ENCODE measurements at regions not wholly inside any gene's neighbourhood (a gene's known extent, or its start where the extent isn't known, plus 50 kb on each side); places are given as distances from the start of the nearest gene placed in this dataset.
"Not testable (repeated sequence)": the region's sequence is repeated elsewhere in the genome, so short reads cannot be mapped to it uniquely, and the experiment has no call there.

DNA sequence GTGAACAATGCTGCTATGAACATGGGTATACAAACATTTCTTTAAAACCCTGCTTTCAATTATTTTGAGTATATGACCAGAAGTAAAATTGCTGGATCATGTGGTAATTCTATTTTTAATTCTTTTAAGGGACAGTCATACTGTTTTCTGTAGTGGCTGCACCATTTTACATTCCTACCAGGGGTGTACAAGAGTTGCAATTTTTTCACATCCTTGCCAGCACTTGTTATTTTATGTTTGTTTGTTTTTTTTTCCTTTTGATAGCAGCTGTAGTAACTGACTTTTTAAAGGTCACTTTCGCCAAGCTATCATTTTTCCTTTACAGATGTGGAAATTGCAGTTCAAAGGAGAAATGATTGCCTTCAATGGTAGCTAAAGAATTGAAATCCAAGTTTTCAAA lies 99.5 kb downstream of the GPR85 start:
- Histone ChIP-seq H3K9me3 (no peaks in the 10 kb centered on the region), H3K27me3 (no peaks in the 10 kb centered on the region), H3K4me3 (no peak overlapping the region), H3K36me3 (no peaks in the 10 kb centered on the region), H3K27ac (peak overlapping the region in 1 of 2 donors; percentile 18), H3K4me1 (peaks cover 0 to 33% (median 10%) of the 10 kb centered on the region in 4 donors)
- DNase-seq, result no peak
- intact Hi-C loops (cut with DNase I; ENCODE audit: low total_unique reads), result no loop called here
- TF ChIP-seq, protein P1, sequence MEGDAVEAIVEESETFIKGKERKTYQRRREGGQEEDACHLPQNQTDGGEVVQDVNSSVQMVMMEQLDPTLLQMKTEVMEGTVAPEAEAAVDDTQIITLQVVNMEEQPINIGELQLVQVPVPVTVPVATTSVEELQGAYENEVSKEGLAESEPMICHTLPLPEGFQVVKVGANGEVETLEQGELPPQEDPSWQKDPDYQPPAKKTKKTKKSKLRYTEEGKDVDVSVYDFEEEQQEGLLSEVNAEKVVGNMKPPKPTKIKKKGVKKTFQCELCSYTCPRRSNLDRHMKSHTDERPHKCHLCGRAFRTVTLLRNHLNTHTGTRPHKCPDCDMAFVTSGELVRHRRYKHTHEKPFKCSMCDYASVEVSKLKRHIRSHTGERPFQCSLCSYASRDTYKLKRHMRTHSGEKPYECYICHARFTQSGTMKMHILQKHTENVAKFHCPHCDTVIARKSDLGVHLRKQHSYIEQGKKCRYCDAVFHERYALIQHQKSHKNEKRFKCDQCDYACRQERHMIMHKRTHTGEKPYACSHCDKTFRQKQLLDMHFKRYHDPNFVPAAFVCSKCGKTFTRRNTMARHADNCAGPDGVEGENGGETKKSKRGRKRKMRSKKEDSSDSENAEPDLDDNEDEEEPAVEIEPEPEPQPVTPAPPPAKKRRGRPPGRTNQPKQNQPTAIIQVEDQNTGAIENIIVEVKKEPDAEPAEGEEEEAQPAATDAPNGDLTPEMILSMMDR (IDR thresholded peaks at IDR 0.05), result no peak

DNA sequence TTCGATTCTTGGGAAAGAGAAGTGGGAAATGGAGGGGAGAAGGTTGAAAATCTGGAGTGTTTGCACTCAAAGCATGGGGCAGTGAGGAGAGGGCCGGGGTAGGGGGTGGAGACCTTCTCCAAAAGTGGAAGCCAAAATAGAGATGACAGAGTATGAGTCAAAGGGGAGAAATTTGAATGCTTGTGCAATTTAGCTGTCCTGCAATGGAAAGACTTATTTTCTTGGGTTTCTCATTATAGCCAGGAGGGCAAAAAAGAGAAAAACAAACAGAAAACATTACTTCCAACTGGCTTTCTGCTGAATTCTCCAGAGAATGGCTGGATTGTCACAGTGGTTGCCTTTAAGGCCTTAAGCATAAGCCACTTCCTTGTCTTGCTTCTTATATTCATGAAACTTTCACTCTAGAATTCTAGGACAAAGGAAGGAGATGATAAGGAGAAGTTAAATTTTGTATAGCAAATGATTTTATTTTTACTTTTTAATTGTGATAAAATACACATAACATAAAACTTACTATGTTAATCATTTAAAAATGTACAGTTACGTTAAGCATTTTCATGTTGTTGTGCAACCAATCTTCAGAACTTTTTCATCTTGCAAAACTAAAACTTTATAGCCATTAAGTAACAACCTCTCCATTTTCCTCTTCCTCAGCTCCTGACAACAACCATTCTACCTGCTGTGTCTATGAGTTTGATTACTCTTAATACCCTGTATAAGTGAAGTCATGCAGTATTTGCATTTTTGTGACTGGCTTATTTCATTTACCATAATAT lies 100.2 kb downstream of the GPR85 start:
- intact Hi-C loops (cut with DNase I; ENCODE audit: low total_unique reads), result no loop called here

DNA sequence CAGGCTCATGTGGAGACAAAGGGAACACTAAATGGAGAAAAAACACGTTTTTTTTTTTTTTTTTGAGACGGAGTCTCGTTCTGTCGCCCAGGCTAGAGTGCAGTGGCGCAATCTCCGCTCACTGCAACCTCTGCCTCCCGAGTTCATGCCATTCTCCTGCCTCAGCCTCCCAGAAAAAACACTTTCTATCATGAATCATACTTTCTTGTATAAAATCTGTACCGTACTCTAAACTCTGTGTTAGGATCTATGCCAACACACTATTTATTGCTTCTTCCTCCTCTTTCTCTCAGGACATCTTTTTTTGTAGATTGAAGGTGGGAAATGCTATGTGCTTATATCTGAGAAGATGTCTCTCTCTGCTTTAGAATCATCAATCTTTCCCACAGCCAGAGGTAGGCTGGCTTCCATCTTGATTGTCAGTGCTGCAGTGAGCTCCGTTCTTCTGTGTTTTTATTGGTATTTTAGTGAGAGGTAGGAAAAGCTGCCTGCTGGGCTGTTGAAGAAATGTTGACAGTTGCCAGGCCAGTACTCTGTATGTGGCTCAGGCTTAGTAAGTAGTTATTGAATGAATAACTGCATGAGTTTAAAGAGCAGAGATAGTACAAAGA lies 101.1 kb downstream of the GPR85 start:
- Histone ChIP-seq H3K27ac (peak overlapping the region; percentile 15 to 18), H3K4me3 (no peak overlapping the region), H3K27me3 (no peaks in the 10 kb centered on the region), H3K36me3 (no peaks in the 10 kb centered on the region), H3K9me3 (no peaks in the 10 kb centered on the region), H3K4me1 (peaks cover 0 to 37% (median 10%) of the 10 kb centered on the region in 4 donors)
- no peak for DNase-seq
- TF ChIP-seq, protein P1 (IDR thresholded peaks at IDR 0.05), result no peak
- intact Hi-C loops (cut with DNase I; ENCODE audit: low total_unique reads), result no loop called here

More for the DNA sequence above, 100.2 kb downstream of the GPR85 start:
- TF ChIP-seq, protein P1 (IDR thresholded peaks at IDR 0.05), result no peak
- Histone ChIP-seq H3K27me3 (no peaks in the 10 kb centered on the region), H3K27ac (peak overlapping the region; percentile 15 to 18), H3K36me3 (no peaks in the 10 kb centered on the region), H3K4me1 (peaks cover 0 to 37% (median 10%) of the 10 kb centered on the region in 4 donors), H3K4me3 (no peak overlapping the region), H3K9me3 (no peaks in the 10 kb centered on the region)
- DNase-seq, result no peak

- intact Hi-C loops (cut with DNase I; ENCODE audit: low total_unique reads), result no loop called here
- DNase-seq, result no peak
- Histone ChIP-seq H3K9me3 (no peaks in the 10 kb centered on the region), H3K27ac (no peak overlapping the region), H3K4me3 (no peak overlapping the region), H3K4me1 (peaks cover 0 to 32% (median 10%) of the 10 kb centered on the region in 4 donors), H3K27me3 (no peaks in the 10 kb centered on the region), H3K36me3 (no peaks in the 10 kb centered on the region)
- TF ChIP-seq, protein P1 (IDR thresholded peaks at IDR 0.05), result no peak
Observed at GRCh38 chr7:112982441-112983063, 104.1 kb downstream of the GPR85 start.

DNA sequence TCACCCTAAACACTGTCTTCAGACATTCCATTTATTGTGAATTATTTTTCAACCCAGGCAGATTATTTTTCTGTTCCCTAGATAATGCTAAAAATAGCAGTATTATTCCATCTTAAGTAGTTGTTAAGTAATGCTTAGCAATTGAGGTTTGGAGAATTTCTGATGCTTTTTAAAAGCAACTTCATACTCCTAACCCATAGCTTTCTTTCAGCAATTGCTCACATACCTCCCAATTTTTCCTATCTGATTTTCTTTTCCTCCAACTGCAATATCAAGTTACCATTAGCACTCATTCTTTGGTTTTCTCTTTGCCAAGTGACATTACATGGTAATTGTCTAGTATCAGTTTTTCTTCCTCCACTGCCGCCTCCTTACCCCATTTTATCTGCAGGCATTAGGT lies 104.7 kb downstream of the GPR85 start:
- TF ChIP-seq, protein P1 (IDR thresholded peaks at IDR 0.05), result no peak
- no peak for DNase-seq
- Histone ChIP-seq H3K4me3 (no peak overlapping the region), H3K27ac (no peak overlapping the region), H3K9me3 (no peaks in the 10 kb centered on the region), H3K27me3 (no peaks in the 10 kb centered on the region), H3K4me1 (peaks cover 0 to 26% (median 8%) of the 10 kb centered on the region in 4 donors), H3K36me3 (no peaks in the 10 kb centered on the region)
- intact Hi-C loops (cut with DNase I; ENCODE audit: low total_unique reads), result no loop called here

DNA sequence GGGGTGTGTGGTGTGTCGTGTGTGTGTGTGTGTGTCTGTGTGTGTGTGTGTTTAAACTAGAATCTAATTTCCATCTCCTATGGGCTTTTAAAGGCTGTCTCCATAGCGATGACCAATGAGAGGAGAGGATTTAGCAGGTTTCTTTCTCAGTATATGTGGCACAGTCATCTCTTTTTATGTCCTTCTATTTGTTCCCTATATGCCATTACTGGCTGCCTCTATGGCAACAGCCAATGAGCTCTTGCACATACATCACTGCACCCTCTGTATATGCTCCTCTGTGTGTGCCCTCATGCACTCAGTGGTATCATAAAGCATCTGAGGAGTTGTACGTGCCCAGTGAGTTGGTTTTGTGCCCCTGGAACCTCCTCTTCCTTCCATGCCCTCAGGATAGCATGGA lies 107.6 kb downstream of the GPR85 start:
- H3K27me3 ChIP-seq; intact Hi-C loops (cut with DNase I; ENCODE audit: low total_unique reads); H3K36me3 ChIP-seq; H3K27ac ChIP-seq; H3K4me3 ChIP-seq; DNase-seq; H3K9me3 ChIP-seq: not testable (repeated sequence)
- H3K4me1 ChIP-seq, result peaks cover 0 to 10% (median 0%) of the 10 kb centered on the region in 4 donors

DNA sequence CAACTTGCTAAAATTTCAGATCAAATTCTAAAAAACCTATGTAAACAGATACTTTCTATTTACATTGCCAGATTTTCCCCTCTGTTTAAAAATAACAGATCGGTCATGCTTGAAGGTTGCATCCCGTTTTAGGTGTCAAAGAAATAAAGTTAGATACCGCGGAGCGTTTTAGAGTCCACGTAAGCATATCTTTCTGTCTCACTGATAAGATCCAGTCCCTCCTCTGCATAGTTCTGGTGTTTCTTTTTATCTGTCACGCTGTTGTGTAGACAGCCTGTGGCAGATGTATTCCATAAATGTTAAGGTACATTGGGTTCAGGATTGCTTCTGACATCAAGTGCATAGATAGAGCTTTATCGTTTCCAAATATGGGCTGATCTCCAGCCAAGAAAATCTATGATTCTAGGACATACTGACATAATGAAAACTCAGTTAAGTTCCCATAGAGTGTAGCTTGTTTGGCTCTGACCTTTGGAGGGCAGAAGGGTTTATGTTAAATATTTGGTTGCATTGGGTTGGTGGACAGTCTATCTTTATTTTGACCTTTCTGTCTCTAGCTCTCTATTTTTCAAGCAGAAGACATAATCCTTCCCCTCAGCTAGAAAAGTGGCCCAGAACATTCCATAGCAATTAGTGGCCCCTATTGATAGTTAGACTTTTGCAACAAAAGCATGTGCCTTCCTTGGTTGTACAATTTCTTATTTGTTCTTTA lies 109.2 kb downstream of the GPR85 start:
- H3K4me1 ChIP-seq; H3K36me3 ChIP-seq; H3K27me3 ChIP-seq; H3K4me3 ChIP-seq; DNase-seq; H3K27ac ChIP-seq; intact Hi-C loops (cut with DNase I; ENCODE audit: low total_unique reads); H3K9me3 ChIP-seq: not testable (repeated sequence)
